HG02571 (cell line): ENCODE measurements at regions not wholly inside any gene's neighbourhood (a gene's known extent, or its start where the extent isn't known, plus 50 kb on each side); places are given as distances from the start of the nearest gene placed in this dataset.
"Not testable (repeated sequence)": the region's sequence is repeated elsewhere in the genome, so short reads cannot be mapped to it uniquely, and the experiment has no call there.

Source experiments
- ATAC-seq: cut with Tn5 transposase; IDR thresholded peaks from one replicate; pipeline ENCODE4 v1.9.1; 2021; ENCODE audit warnings: mild to moderate bottlenecking, moderate library complexity; ENCODE audit not compliant: unreplicated experiment

DNA sequence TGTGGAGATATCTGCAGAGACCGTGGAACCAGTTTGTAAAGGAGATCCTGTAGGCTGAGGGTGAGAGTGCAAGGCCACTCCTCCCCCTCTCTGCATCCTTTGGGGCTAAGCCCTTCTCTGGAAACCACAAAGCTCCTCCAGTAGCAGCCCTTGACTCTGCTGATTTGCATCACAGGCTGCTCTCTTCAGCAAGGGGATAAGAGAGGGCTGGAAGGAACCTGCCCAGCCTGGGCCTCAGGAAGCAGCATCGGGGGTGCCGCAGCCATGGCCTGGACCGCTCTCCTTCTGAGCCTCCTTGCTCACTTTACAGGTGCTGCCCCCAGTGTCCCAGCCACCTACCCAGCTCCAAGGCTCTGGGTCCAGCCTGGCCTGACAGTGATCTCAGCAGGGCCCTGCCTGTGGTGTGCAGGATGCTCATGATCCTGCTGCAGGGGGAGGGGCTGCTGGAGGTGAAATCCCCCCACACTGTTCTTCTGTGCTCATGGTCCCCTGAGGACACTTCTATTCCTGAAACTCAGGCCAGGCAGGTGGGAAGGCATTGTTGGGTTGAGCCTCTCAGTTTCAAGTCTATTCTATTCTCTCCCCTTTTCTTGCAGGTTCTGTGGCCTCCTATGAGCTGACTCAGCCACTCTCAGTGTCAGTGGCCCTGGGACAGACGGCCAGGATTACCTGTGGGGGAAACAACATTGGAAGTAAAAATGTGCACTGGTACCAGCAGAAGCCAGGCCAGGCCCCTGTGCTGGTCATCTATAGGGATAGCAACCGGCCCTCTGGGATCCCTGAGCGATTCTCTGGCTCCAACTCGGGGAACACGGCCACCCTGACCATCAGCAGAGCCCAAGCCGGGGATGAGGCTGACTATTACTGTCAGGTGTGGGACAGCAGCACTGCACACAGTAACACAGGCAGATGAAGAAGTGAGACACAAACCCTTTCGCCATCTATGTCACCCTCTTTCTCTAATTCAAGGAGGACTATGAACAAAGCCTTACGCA is 68.5 kb upstream of the IGLL5 start:
- ATAC-seq = peak; percentile 55

DNA sequence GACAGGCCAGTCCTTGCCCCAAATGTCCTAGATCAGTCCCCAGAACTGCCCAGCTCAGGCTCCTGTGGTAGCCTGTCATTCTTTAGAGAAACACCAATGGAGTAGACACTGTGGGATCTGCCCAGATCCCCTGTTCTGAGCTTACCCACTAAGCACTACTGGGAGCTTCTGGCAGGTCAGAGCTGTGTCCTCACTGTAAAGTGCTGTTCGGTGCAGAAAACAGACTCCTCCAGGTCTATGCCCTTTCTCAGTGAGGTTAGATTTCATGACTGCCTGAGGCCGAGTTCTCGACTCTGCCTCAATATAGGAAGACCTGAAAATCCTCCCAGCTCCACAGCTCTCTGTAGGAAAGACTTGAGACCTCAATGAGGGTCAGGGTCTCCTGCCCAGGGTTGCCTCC is 67.5 kb upstream of the IGLL5 start:
- ATAC-seq = no peak

DNA sequence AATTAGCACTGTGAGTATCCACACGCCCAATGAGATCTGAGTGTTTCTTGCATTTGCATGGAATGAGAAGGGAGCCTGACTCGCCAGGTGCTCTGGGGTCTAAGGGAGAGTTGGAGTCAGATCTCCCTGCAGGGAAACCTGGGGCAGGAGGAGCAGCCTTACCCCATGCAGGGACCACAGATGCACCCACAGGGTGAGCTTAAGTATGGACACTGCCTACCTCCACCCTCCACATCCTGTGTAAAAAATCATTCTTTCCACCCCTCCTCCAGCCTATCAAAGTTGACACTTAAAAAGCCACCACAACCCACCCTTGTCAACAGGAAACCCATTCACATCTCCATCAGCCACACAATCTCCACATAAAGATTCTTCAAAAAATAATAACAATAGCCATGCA is 67.0 kb upstream of the IGLL5 start:
- ATAC-seq = no peak

DNA sequence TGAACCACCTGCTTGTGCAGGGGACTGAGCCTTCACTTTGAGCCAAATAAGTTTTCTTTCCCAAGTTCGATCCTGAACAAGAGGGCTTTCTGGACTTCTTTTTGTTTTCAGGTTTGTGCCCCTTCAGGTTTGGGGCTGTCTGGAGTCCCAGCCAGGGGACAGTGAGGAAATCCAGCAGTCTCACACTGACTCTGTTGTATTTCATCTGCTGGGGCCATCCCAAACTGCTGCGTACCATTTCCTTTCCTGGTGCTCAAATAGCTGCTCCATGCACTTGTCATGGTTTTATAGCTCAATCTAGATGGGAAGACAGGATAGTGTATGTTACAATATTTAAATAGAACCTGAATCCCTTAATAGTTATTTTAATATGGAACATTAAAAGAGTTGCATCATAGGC is 66.3 kb upstream of the IGLL5 start:
- ATAC-seq = no peak

DNA sequence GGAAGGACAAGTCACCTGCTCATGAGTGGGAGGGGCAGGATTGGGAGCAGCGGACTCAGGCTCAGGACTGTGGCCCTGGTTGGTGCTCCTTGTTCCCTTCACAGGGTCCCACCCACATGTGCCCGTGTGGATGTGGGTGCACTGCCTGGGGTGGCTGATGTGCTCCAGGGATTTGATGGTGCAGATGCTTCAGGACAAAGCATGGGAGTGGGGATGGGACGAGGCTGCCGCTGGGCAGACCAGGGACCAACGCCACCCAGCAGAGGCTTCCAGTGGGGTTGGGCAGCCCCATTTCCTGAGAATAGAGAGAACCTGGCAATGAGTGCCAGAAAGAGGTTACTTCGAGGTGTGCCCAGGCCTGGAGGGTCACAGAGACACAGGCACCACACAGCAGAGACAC is 65.5 kb upstream of the IGLL5 start:
- no peak for ATAC-seq

DNA sequence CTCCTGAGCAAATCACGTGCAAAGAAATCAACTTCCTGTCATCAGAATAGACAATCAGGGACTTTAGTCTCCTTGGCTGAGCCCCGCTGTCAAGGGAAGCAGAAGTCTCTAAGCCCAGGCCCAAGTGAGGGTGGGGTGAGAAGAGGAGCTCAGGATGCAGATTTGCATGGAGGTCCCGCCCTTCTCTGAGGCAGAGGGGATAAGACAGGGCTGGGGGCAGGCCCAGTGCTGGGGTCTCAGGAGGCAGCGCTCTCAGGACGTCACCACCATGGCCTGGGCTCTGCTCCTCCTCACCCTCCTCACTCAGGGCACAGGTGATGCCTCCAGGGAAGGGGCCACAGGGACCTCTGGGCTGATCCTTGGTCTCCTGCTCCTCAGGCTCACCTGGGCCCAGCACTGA is 65.1 kb upstream of the IGLL5 start:
- not testable (repeated sequence) for ATAC-seq

DNA sequence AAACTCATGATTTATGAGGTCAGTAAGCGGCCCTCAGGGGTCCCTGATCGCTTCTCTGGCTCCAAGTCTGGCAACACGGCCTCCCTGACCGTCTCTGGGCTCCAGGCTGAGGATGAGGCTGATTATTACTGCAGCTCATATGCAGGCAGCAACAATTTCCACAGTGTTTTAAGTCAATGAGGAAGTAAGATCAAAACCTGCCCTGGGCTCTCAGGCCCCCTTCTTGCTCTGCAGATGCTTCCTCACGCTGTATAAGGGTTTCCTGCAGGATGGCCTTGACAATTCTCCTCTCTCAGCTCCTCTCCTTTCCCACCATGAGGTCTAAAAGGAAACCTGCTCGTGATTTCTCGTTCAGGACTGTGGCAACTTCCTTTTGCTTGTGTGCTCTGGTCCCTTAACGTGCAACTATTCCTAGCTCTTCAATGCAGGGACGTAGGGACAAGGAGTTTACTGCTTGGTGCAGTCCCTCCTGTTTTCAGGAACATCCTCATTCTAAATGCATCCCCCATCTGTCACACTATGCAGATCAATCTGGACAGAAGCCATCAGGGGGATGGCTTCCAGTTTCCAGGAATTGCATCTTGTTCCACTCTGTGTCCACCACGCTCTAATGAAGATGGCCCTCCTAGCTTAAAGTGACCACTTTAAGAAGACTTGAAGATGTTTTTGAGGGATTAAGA is 64.3 kb upstream of the IGLL5 start:
- ATAC-seq = no peak

DNA sequence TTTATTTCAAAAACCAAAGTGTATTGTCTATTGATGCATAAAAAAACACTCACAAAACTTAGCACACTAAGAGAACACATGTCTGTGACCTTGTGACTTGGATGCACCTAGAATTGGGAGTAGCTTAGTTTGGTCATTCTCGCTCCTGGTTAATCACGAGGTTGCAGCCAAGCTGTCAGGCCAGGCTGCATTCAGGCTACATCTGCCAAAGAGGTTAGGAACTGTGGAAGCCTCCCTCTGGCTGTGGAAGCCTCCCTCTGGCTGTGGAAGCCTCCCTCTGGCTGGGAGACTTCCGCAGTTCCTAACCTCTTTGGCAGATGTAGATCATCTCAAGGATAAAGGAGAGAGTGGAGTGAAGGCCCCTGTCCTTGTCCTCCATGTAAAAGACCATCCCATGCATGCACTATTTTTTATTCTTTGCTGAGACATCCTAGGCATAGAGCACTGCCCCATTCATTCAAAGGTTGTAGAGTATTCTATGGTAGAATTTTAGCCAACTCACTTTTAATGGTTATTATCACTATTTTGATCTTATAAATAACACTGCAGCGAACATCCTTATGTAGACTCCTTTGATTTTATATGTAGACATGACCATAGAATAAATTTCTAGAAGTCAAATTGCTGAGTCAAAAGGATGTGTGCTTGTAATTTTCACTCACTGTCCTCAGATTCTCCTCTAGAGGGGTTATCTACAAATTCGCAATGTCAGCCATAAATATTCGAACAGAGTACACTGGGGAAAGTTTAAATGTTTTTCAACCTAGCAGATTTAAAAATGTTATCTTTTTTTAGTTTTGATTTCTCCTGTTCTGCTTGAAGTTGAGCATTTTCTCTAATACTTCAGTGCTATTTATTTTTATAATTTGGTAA is 63.0 kb upstream of the IGLL5 start:
- ATAC-seq = no peak

DNA sequence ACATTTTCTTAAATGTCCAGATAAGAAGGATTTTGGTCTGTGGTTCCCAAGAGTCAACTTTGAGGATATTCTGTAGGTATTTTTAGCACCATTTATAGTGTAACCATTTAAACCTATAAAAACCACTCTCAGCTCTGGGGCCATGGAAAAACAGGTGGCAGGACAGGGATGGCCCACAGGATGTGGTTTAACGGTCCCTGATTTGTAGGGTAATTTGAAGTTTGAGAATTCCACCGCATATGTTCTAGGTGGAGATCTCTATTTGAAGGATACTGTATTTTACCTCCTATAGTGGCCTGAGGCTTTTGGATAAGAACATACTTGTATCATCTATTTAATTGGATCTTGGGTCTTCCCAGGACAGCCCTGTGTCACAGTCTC is 62.4 kb upstream of the IGLL5 start:
- ATAC-seq = no peak

DNA sequence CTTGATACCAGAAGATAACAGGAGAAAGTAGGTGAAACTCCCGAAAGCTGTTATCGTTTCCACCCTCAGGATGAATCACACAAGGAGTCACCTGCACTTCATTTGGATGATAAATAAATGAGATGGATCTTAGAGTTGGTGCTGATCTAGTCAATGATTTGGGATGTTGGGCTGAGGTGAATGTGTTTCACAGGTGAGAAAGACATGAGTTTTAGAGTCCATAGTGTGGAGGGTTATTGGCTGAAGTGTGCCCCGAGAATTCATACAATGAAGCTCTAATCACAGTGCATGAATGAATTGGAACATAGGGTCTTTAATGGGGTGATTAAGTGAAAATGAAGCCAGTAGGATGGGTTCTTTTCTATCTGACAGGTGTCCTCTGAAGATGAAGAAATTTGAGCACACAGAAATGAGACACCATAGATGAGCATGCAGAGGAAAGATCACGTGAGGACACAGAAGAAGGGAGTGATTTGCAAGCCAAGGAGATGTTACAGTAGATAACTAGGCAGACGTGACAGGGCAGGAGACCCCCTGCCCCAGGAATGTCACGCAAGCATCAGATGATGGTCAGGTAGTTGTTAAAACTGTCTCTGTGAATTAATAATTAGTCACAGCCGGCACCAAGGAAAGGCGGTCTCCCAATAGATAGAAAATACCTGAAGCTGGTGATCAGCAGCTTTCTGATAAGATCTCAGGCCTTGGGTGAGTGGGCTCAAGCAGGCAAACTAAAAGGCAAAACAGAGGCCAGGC is 60.3 kb upstream of the IGLL5 start:
- ATAC-seq = no peak

DNA sequence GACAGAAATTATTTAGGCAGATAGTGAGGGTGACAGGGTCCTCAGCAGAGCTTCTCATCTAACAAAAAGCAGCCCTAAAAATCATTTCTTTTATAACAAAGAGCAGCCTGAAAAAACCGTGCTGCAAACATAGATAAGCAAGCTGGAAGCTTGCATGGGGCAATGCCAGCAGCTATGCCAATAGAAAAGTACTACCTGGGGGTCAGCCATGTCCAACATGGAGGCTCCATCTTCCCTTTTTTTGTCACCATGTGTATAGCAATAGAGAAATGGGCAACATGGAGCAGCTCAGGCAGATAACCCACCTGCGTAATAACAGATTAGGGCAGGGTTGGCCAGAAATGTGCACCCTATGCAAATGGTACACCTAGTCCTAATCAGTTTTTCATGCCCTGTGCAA is 57.4 kb upstream of the IGLL5 start:
- ATAC-seq = no peak

DNA sequence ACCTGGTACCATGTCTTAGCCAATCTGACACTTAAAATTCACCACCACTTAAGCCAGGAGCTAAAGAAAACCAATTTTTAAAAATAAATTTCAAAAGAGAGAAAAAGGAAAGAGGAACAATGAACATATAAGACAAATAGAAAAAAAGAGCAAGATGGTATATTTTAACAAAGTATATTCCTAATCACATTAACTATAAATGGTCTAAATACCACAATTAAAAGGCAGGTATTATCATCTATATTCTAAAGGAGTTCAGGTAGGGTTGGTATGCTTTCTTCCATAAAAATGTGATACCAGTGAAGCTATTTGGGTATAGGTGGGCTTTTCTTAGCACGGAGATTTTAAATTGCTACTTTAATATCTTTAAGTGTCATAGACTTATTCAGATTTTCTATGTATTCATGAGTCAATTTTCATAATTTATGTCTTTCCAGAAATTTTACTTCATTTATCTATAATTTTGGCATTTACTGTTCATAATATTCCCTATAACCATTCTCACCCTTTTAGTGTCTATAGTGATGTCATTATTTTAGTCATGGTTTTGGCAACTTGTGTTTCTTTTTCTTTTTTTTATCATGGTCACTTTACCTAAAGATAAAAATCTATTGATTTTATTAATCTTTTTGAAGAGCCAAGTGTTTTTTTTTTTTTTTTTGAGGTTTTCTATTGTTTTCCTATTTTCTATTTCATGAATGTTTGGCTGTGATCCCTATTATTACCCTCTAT is 56.5 kb upstream of the IGLL5 start:
- no peak for ATAC-seq

DNA sequence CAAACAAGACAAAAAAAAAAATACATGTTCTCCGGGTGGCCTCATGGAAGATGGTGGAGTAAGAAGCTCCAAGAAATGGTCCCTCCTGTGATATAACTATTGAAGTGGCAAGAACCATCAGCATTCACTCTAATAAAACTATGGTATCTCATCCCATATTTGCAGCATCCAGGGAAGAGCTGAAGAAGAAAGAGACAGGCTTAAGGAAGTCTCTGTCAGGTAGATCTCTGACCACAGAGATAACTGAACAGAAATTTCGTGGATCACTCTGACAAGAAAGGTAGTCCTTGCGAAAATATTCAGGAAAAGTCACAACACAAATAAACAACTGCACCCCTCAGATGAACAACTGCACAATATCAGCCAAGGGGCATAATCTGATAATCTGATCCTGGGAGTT is 54.6 kb upstream of the IGLL5 start:
- no peak for ATAC-seq

DNA sequence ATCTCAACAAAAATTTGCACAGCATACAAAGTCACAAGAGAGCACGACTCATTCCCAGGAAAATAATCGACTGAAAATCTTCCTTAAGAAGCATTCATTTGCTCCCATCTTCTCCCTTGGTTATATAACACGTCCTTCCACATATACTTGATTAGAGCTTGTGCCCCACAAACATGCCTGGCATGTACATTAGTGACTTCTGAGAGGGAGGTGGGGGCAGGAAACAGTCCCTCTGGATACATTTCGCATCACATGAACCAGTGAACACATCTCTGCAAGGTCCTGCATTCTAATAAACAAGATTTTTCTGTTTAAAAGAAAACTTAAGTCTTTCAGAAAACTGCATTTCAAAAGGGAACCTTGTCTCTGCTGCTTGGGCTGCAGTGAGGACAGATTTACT is 54.1 kb upstream of the IGLL5 start:
- no peak for ATAC-seq

DNA sequence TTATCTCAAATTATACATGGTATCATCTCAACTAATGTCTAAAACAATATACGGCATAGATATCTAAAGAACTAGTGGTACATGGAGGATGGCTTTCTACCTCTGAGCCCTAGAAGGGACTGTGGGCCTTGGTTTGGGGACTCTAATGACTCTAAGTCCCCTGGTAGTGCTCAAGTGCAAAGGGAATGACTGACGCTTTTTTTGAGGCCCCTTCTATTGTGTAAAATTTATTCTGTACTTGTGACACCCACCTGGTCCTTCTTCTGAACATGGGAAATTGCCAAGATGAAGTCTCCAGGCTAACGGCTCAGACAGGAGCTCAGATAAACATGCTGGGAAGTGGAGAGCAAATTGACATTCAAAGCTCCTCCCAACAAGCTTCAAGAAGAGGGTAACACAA is 53.4 kb upstream of the IGLL5 start:
- ATAC-seq = no peak

DNA sequence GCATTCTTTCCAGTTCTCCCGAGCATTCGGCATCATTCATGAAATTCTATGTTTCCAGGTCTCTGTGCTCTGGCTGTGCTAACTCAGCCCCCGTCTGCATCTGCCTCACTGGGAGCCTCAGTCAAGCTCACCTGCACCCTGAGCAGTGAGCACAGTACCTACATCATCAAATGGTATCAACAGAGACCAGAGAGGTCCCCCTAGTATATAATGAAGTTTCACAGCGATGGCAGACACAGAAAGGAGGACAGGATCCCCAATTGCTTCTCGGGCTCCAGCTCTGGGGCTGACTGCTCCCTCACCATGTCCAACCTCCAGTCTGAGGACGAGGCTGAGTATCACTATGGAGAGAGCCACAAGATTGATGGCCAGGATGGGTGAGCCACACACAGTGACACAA is 52.8 kb upstream of the IGLL5 start:
- no peak for ATAC-seq

DNA sequence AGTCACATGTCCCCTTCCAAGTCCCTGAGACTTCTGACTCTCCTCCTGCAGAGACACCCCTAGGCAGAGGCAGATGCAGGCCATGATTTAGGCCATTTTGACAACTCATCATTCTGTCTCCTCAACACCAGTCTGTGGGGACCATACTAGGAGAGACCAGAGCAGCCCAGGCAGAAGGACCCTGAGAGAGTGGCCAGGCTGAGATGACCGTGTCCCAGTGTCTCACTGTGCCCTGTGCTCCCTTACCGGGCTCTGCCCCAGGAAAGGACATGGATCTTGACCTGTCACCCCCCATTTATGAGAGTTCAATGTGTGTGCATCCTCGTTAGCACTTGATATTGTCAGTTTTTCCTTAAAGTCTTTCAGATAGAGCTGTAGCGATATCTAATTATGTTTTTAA is 52.4 kb upstream of the IGLL5 start:
- ATAC-seq = no peak

DNA sequence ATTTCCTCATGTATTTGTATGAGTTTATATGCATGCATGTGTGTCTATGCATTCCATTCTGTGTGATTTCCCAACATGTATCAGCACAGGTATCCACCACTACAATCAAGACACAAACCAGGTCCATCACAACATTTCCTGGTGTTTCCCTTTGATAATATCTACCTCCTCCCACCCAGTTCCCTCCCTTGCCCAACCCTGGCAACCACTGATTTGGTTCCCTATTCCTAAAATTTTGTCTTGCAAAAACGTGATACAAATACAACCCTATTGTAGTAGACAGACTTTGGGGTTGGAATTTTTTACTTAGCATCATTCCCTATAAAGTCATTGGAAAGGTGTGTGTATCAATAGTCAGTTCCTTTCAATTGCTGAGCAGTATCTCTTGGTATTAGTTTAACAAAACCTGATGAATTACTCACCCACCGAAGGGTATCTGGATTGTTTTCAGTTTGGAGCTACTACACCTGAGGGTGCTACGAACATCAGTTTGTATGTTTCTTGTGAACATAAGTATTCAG is 51.8 kb upstream of the IGLL5 start:
- ATAC-seq = no peak

DNA sequence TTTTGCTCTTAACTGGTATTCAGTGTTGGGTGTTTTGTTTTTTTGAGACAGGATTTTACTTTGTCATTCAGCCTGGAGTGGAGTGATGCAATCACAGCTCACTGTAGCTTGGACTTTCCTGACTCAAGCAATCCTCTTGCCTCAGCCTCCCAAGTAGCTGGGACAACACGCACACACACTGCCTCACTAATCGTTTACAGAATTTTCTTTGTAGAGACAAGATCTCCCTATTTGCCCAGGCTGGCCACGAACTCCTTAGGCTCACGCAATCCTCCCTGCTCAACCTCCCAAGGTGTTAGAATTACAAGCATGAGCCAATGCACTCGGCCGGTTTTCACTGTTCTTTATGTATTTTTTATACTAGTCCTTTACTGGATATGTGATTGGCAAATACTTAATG is 51.0 kb upstream of the IGLL5 start:
- no peak for ATAC-seq
